HG02610 (cell line): ENCODE measurements at regions not wholly inside any gene's neighbourhood (a gene's known extent, or its start where the extent isn't known, plus 50 kb on each side); places are given as distances from the start of the nearest gene placed in this dataset.

Experiments used
- ATAC-seq: cut with Tn5 transposase; IDR thresholded peaks from one replicate; pipeline ENCODE4 v1.9.1; 2021; ENCODE audit warnings: mild to moderate bottlenecking, moderate library complexity; ENCODE audit not compliant: unreplicated experiment

GRCh38 chr16:74035816-74036215 lies 260.8 kb upstream of the PSMD7 start:
- ATAC-seq = no peak

- no peak for ATAC-seq
Observed at GRCh38 chr16:74034862-74035261, 261.8 kb upstream of the PSMD7 start.

- no peak for ATAC-seq
Observed at GRCh38 chr16:74034200-74034599, 262.4 kb upstream of the PSMD7 start.

GRCh38 chr16:74033441-74033995 lies 263.1 kb upstream of the PSMD7 start:
- no peak for ATAC-seq

GRCh38 chr16:74031551-74031950 lies 265.1 kb upstream of the PSMD7 start:
- no peak for ATAC-seq

- no peak for ATAC-seq
Observed at GRCh38 chr16:74030000-74030706, 266.5 kb upstream of the PSMD7 start.

GRCh38 chr16:74029115-74029792 lies 267.4 kb upstream of the PSMD7 start:
- ATAC-seq = no peak

GRCh38 chr16:74026373-74027281 lies 270.0 kb upstream of the PSMD7 start:
- no peak for ATAC-seq

- ATAC-seq = no peak
Observed at GRCh38 chr16:74024953-74025352, 271.7 kb upstream of the PSMD7 start.

- no peak for ATAC-seq
Observed at GRCh38 chr16:74020095-74020670, 276.4 kb upstream of the PSMD7 start.

- no peak for ATAC-seq
Observed at GRCh38 chr16:74019612-74020011, 277.0 kb upstream of the PSMD7 start.

- no peak for ATAC-seq
Observed at GRCh38 chr16:74015953-74016352, 280.7 kb upstream of the PSMD7 start.

GRCh38 chr16:73998707-73999106 lies 297.9 kb upstream of the PSMD7 start:
- no peak for ATAC-seq

- no peak for ATAC-seq
Observed at GRCh38 chr16:73997971-73998370, 298.6 kb upstream of the PSMD7 start.

- no peak for ATAC-seq
Observed at GRCh38 chr16:73997340-73997711, 299.3 kb upstream of the PSMD7 start.

- no peak for ATAC-seq
Observed at GRCh38 chr16:73996624-73997339, 299.8 kb upstream of the PSMD7 start.

- ATAC-seq = no peak
Observed at GRCh38 chr16:73993878-73994277, 302.7 kb upstream of the PSMD7 start.

GRCh38 chr16:73978407-73978784 lies 318.2 kb upstream of the PSMD7 start:
- no peak for ATAC-seq

GRCh38 chr16:73976644-73977043 lies 320.0 kb upstream of the PSMD7 start:
- no peak for ATAC-seq

- ATAC-seq = no peak
Observed at GRCh38 chr16:73973174-73973573, 323.4 kb upstream of the PSMD7 start.
